Uterus (tissue), 3 donors: ENCODE measurements at regions not wholly inside any gene's neighbourhood (a gene's known extent, or its start where the extent isn't known, plus 50 kb on each side); places are given as distances from the start of the nearest gene placed in this dataset.

Source experiments
- DNase-seq, 2 donors: peaks; one replicate each; pipeline ENCODE4 v3.0.0-alpha.2; 2019 to 2020
- H3K27ac ChIP-seq, 2 donors: fragments of 200-600 bp; sonication (generic); 1 replicate in 1 of 2; 2 replicates in 1 of 2; pipeline ENCODE4 v1.5.1; 2016 to 2018
- H3K27me3 ChIP-seq, 2 donors: fragments of 200-600 bp; sonication (generic); one replicate each; pipeline ENCODE4 v1.5.1; 2018 to 2019; ENCODE audit warnings: control low read depth in 1 of 2
- H3K36me3 ChIP-seq, 2 donors: fragments of 200-600 bp; sonication (generic); one replicate each; pipeline ENCODE4 v1.5.1; 2019; ENCODE audit warnings: control low read depth in 1 of 2
- H3K4me1 ChIP-seq, 2 donors: fragments of 200-600 bp; sonication (generic); one replicate each; pipeline ENCODE4 v1.5.1; 2018 to 2019; ENCODE audit warnings: control low read depth in 1 of 2
- H3K4me3 ChIP-seq, 2 donors: fragments of 200-600 bp; sonication (generic); 1 replicate in 1 of 2; 2 replicates in 1 of 2; pipeline ENCODE4 v1.5.1; 2018 to 2019; ENCODE audit warnings: mild to moderate bottlenecking in 1 of 2
- H3K9me3 ChIP-seq, 2 donors: fragments of 200-600 bp; sonication (generic); one replicate each; pipeline ENCODE4 v1.5.1; 2019; ENCODE audit warnings: control low read depth in 1 of 2
- POLR2A ChIP-seq, 2 donors: fragments of 450-650 bp; IDR thresholded peaks; one replicate each; pipeline ENCODE4 v1.6.1; 2016; ENCODE audit warnings: antibody characterized with exemption in 2 of 2, mild to moderate bottlenecking in 1 of 2, moderate library complexity in 1 of 2
- intact Hi-C: fragments of 100-400 bp; cut with DNase I; formaldehyde crosslinking; loops from one replicate; pipeline ENCODE4 v1.15.1; 2023; ENCODE audit warnings: low total_unique reads
- TF ChIP-seq, protein P1 (sequence below), 4 experiments: fragments of 200-600 bp in 2 of 4; fragments of 450-650 bp in 2 of 4; sonication (generic) in 2 of 4; IDR thresholded peaks; one replicate each; pipeline ENCODE4 v1.5.1; 2016 to 2019; ENCODE audit warnings: antibody characterized with exemption in 4 of 4, mild to moderate bottlenecking in 2 of 4, moderate library complexity in 1 of 4
- donor health status: DM: yes; HTN: yes; CAD: no.

DNA sequence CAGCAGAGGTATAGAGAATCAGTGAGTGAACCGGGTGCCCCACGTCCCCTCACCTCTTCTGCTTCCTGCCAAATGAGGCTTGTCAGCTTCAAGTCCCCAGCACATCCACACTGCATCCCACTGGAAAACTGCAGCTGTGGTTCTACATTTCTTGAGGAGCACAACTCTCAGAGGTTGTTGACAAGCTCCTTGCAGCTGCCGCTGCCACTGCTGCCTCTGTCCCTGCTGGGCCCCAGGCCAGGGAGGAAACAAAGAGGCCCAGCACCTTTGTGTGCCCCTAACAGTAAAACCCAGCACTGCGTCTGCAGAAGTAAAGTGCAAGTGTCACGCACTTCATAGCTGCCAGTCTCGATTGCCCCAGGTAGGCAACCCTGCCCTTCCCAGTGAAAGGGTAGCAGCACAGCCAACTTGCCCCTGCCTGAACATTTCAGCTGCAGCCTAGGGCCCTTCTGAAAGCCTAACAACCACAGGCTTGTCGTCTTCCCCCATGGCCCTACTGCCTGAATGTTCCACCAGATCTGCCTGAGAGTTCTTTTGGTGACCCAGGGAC, 1162.1 kb upstream of the USP15 start:
- no peak for DNase-seq

DNA sequence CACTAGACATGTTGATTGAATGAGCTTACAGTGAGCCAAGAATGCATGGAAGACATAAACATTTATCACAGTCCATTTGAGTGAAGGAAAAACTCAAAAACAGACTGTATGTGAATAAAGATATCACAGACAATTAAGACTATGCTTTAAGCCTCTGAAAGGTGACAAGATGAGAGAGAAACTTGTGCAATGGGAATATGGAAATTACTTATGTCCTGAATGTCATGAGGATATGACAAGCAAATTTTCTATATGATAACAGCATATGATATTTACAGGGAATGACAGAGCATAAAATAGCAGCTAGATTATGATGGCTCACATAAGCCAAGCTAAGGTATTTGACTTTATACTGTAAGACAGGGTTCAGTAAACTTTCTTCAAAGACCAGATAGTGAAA, 1153.1 kb upstream of the USP15 start:
- H3K4me1 ChIP-seq, result no peaks in the 10 kb centered on the region
- no peak overlapping the region for H3K4me3 ChIP-seq
- intact Hi-C loops, result no loop called here
- H3K9me3 ChIP-seq, result no peaks in the 10 kb centered on the region
- H3K36me3 ChIP-seq, result no peaks in the 10 kb centered on the region
- H3K27me3 ChIP-seq, result no peaks in the 10 kb centered on the region
- no peak for TF ChIP-seq POLR2A (IDR thresholded peaks at IDR 0.05)
- TF ChIP-seq, protein P1, sequence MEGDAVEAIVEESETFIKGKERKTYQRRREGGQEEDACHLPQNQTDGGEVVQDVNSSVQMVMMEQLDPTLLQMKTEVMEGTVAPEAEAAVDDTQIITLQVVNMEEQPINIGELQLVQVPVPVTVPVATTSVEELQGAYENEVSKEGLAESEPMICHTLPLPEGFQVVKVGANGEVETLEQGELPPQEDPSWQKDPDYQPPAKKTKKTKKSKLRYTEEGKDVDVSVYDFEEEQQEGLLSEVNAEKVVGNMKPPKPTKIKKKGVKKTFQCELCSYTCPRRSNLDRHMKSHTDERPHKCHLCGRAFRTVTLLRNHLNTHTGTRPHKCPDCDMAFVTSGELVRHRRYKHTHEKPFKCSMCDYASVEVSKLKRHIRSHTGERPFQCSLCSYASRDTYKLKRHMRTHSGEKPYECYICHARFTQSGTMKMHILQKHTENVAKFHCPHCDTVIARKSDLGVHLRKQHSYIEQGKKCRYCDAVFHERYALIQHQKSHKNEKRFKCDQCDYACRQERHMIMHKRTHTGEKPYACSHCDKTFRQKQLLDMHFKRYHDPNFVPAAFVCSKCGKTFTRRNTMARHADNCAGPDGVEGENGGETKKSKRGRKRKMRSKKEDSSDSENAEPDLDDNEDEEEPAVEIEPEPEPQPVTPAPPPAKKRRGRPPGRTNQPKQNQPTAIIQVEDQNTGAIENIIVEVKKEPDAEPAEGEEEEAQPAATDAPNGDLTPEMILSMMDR (IDR thresholded peaks at IDR 0.05), result no peak
- no peak for DNase-seq
- H3K27ac ChIP-seq, result no peak overlapping the region

More for the DNA sequence above, 1162.1 kb upstream of the USP15 start:
- H3K36me3 ChIP-seq, result no peaks in the 10 kb centered on the region
- H3K27ac ChIP-seq, result no peak overlapping the region
- no peak for TF ChIP-seq POLR2A (IDR thresholded peaks at IDR 0.05)
- TF ChIP-seq, protein P1 (IDR thresholded peaks at IDR 0.05), result no peak
- no peaks in the 10 kb centered on the region for H3K4me1 ChIP-seq
- intact Hi-C loops, result no loop called here
- H3K9me3 ChIP-seq, result no peaks in the 10 kb centered on the region
- H3K4me3 ChIP-seq, result no peak overlapping the region
- no peaks in the 10 kb centered on the region for H3K27me3 ChIP-seq

- Histone ChIP-seq H3K4me1 (no peaks in the 10 kb centered on the region), H3K36me3 (no peaks in the 10 kb centered on the region), H3K4me3 (no peak overlapping the region), H3K9me3 (no peaks in the 10 kb centered on the region), H3K27ac (no peak overlapping the region), H3K27me3 (no peaks in the 10 kb centered on the region)
- intact Hi-C loops, result no loop called here
- no peak for DNase-seq
- no peak for TF ChIP-seq POLR2A (IDR thresholded peaks at IDR 0.05)
- TF ChIP-seq, protein P1 (IDR thresholded peaks at IDR 0.05), result no peak
These were observed 1149.0 kb upstream of the USP15 start for GRCh38 chr12:61111218-61111617.

- no peak for TF ChIP-seq POLR2A (IDR thresholded peaks at IDR 0.05)
- TF ChIP-seq, protein P1 (IDR thresholded peaks at IDR 0.05), result no peak
- Histone ChIP-seq H3K4me3 (no peak overlapping the region), H3K4me1 (no peaks in the 10 kb centered on the region), H3K36me3 (no peaks in the 10 kb centered on the region), H3K27ac (no peak overlapping the region), H3K9me3 (no peaks in the 10 kb centered on the region), H3K27me3 (no peaks in the 10 kb centered on the region)
- intact Hi-C loops, result no loop called here
- DNase-seq, result no peak
These were observed 1122.4 kb upstream of the USP15 start for GRCh38 chr12:61137677-61138414.

- H3K27me3 ChIP-seq, result no peaks in the 10 kb centered on the region
- no peaks in the 10 kb centered on the region for H3K9me3 ChIP-seq
- H3K4me1 ChIP-seq, result no peaks in the 10 kb centered on the region
- no peak overlapping the region for H3K27ac ChIP-seq
- H3K4me3 ChIP-seq, result no peak overlapping the region
- no peak for TF ChIP-seq POLR2A (IDR thresholded peaks at IDR 0.05)
- TF ChIP-seq, protein P1 (IDR thresholded peaks at IDR 0.05), result no peak
- no peaks in the 10 kb centered on the region for H3K36me3 ChIP-seq
- intact Hi-C loops, result no loop called here
- DNase-seq, result no peak
These were observed 1121.8 kb upstream of the USP15 start for GRCh38 chr12:61138415-61138759.
